HG02885 (cell line): ENCODE measurements at regions not wholly inside any gene's neighbourhood (a gene's known extent, or its start where the extent isn't known, plus 50 kb on each side); places are given as distances from the start of the nearest gene placed in this dataset.

ENCODE experiments used
- ATAC-seq: cut with Tn5 transposase; IDR thresholded peaks from one replicate; pipeline ENCODE4 v1.9.1; 2021; ENCODE audit warnings: mild to moderate bottlenecking; ENCODE audit not compliant: unreplicated experiment, poor library complexity

DNA sequence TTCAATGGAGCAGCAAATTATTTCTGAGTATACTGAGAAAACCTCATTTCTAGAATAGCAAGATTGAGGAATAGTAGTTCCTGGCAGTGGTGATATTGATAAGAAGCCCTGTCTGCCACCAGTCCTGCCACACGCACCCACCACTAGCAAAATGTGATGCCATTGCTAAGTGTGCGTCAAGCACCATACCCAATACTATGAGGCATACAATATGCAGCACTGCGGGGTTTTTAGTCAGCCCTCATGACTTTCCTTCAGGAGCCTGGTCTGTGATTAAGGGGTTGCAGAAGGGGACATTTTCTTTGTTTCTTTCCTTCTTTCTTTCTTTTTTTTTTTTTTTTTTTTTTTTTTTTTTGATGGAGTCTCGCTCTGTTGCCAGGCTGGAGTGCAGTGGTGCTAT, 128.7 kb upstream of the USP38 start:
- ATAC-seq, result no peak

DNA sequence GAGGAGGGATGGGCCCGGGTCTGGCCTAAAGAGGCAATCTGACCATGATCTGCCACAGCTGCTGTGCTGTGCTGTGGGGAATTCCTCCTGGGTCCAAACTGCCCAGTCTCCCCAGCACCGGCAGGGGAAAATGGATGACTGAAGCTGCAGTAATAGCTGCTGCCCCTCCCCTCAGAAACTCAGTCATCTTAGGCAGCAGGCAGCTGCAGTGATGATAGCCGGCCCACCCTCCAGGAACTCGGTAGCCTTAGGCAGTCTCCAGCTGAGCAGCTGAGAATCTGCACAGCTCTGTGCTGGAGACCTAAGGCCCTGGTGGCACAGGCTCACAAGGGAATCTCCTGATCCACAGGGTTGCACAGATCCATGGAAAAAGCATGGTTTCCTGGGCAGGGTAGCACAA, 113.4 kb upstream of the USP38 start:
- no peak for ATAC-seq

DNA sequence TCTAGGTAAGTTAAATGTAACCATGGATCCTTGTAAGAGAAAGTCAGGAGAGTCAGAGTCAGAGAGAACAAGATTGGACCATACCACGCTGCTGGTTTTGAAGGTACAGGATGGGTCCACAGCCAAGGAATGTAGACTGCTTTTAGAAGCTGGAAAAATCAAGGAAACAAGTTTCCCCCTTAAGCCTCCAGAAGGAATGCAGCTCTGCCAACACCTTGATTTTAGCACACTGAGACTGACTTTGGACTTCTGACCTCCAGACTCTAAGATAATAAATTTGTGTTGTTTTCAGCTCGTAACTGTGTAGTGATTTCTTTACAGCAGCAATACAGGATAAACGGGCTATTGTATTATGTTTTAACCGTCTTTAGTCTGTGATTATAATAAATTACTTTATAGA, 108.0 kb upstream of the USP38 start:
- no peak for ATAC-seq

DNA sequence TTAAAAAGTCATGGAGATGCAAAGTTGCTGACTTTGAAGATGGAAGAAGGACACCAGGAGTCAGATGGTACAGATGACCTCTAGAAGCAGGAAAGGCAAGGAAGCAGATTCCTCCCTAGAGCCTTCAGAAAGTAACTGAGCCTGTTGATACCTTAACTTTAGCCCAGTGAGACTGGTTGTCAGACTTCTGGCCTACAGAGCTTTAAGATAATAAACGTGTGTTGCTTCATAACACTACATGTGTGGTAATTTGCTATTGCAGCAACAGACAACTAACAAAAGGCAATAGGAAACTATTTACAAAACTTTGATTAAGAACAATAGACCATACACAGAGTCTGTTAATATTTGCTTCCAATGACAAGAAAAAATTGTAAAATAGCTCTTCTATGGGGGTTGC, 102.0 kb upstream of the USP38 start:
- ATAC-seq, result no peak

DNA sequence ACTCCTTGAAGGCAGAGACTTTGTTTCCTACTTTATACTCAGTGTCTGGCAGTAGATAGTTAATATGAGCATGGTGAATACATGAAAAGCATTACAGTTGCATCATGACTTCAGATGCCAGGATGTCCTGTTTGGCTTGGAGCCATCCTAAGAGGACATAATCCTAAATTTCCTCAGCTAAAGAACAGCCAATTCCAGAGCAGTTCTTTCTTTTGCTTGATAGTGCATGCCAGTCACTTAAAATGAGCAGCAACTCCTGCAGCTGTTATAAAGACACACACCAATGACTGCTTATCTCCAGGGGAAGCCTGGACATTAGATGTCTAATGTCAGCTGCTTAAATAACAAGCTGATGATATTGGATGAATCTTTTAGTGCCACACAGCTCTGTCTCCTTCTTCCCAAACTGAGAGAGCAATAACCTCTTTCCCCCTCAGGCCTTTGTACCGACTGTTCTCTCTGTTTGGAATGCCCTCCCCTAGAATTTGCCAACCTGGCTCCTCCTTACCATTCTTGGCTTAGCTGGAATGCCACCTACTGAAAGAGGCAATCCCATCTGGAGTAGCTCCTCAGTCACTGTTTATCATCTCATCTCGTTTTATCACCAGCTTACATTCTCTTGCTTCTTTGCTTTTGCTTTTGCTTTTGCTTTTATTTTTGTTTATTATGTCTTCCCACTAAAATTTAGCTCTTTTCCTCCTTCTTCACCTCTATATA, 100.8 kb upstream of the USP38 start:
- no peak for ATAC-seq

DNA sequence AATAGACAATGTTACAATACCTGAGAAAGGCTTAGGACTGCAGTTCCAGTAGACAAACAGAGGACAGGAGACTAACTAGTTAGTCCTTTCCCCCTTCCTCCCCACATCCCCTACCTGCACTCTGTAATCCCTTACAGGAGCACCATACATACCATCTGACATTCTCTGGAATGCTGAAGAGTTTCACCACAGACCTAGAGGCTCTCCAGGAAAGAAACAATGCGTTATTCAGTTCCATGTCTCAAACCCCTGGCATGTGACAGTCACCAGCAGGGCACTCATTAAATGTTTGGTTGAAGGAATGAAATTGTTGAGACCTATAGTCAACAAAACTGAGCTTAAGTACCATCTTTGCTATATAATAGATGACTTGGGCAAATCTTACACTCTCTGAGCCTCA, 100.2 kb upstream of the USP38 start:
- no peak for ATAC-seq

GRCh38 chr4:143085224-143085623, 99.5 kb upstream of the USP38 start:
- no peak for ATAC-seq

DNA sequence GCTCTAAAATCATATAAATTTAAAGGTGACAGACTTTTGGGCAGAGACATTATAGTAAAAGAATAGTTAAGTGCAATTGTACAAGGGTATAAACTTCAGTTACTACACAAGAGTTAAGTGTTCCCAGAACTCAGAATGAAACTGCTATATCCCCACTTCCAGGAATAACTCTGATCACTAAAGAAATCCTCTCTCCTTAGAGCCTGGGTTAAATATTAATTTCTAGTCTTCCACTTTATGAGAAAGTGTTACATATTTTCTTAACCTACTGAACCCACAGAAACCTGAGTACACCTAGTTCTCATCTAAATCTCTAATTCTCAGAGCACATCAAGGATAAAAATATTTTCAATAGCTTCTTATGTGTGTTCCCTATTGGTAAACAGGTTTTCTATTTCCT, 99.1 kb upstream of the USP38 start:
- ATAC-seq, result no peak

GRCh38 chr4:143089291-143089690, 95.4 kb upstream of the USP38 start:
- ATAC-seq, result no peak

DNA sequence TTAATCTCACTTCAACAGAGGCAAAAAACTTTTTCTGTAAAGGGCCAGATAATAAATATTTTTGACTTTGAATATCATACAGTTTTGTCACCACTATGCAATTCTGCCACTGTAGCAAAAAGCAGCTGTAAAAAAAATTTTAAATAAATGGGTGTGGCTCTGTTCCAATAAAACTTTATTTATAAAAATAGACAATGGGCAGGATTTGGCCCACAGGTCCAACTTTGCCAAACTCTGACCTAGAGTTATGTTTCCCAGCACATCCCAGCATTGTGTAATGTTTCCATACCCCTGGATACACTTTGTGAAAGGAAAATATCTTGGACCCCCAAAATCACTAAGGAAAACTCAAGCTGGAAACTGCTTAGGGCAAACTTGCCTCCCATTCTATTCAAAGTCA, 94.9 kb upstream of the USP38 start:
- no peak for ATAC-seq

DNA sequence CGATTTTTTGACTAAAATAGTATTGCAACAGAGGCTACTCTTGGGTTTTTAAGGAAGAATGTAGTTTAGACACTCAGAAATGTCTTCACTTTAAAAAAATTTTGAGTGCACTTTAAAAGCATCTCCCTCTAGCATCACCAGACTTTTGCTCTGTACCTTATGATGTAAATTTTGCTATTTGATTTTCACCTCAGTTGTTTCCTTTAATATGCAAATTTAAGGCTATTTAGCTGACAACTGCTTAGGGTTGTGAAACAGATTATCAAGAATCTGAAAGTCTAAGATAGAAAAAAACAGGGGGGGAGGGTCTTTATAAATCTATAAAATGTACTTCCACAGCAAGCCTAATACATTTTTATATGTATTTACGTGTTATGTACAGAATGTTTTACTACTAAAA, 92.9 kb upstream of the USP38 start:
- ATAC-seq, result no peak

DNA sequence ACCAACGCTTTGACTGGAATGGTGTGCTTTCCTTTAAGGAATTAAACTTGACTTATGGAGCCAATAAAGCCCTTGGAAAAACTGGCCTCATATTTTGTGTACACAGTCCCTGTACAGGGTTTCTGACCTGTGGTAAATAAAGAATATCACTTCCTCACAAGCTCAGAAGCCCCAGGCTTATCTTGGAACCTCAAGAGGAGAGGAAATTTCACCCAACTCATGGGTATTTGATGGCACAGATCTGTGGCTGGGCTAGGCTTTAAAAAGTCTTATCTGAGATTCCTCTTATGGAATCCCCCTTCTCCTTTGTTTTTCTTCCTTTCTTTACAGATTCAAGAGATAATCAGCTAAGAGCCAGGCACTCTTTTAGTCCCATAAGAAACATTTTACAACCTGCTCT, 89.3 kb upstream of the USP38 start:
- ATAC-seq, result no peak

DNA sequence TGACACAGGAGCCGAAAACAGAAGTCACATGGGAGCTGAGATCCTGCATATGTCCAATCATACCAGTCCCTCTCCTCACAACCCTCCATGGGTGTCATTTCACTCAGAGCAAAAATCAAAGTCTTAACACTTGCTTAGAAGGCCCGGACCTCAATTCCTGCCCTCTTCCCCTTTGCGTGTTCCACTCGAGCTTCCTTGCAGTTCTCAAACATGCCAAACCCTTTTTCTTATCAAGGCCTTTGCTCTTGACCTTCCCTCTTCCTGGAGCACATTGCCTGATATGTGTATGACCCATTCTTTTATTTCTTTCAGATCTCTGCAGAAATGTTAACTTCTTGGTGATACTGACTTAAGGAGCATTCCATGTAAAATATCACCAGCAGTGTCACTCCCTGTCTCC, 87.0 kb upstream of the USP38 start:
- no peak for ATAC-seq

DNA sequence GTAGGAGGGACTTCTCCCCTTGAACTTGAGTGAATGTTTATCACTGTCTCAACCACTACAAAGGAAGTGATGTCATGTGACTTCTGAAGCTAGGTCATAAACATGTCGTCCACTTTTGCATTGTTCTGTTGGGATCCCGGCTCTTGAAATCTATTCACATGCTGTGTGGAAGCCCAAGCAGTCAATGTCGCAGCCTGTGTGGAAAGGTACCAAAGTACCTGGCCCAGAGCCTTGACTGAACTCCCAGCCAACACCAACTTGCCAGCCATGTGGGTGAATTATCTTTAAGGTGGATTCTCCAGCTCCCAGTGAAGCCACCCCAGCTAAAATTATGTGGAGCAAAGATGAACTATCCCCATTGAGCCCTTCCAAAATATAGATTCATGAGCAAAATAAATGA, 85.0 kb upstream of the USP38 start:
- ATAC-seq, result no peak

- no peak for ATAC-seq
Observed at GRCh38 chr4:143109376-143109775, 75.3 kb upstream of the USP38 start.

- no peak for ATAC-seq
Observed at GRCh38 chr4:143118663-143119062, 66.1 kb upstream of the USP38 start.

- ATAC-seq, result no peak
Observed at GRCh38 chr4:143127621-143128020, 57.1 kb upstream of the USP38 start.

- no peak for ATAC-seq
Observed at GRCh38 chr4:143133977-143134376, 50.7 kb upstream of the USP38 start.
